Smooth muscle cell (in vitro differentiated cells): ENCODE measurements at regions not wholly inside any gene's neighbourhood (a gene's known extent, or its start where the extent isn't known, plus 50 kb on each side); places are given as distances from the start of the nearest gene placed in this dataset.

ENCODE experiments used
- DNase-seq: peaks from one replicate; lab custom pipeline; 2025; ENCODE audit not compliant: unreplicated experiment; lab: John Stamatoyannopoulos, UW
- H2AFZ ChIP-seq: fragments of 200-600 bp; sonication (generic); 2 replicates; pipeline ENCODE4 v1.6.0; 2016; ENCODE audit warnings: antibody characterized with exemption, low read depth, mild to moderate bottlenecking
- H3F3A ChIP-seq: fragments of 200-600 bp; sonication (generic); 2 replicates; pipeline ENCODE4 v1.6.0; 2017; ENCODE audit warnings: antibody characterized with exemption, low read depth
- H3K27ac ChIP-seq: fragments of 200-600 bp; sonication (generic); 2 replicates; pipeline ENCODE4 v1.5.1; 2016; ENCODE audit warnings: low read depth, mild to moderate bottlenecking
- H3K27me3 ChIP-seq: fragments of 200-600 bp; sonication (generic); 2 replicates; pipeline ENCODE4 v1.6.1; 2016; ENCODE audit warnings: low read depth, mild to moderate bottlenecking
- H3K36me3 ChIP-seq: fragments of 200-600 bp; sonication (generic); 2 replicates; pipeline ENCODE4 v1.5.1; 2016; ENCODE audit warnings: low read depth
- H3K4me1 ChIP-seq: fragments of 200-600 bp; sonication (generic); 2 replicates; pipeline ENCODE4 v1.5.1; 2016; ENCODE audit warnings: low read depth
- H3K4me2 ChIP-seq: fragments of 200-600 bp; sonication (generic); 2 replicates; pipeline ENCODE4 v1.6.0; 2016; ENCODE audit warnings: mild to moderate bottlenecking
- H3K4me3 ChIP-seq: fragments of 200-600 bp; sonication (generic); 2 replicates; pipeline ENCODE4 v1.5.1; 2016; ENCODE audit warnings: mild to moderate bottlenecking
- H3K79me2 ChIP-seq: fragments of 200-600 bp; sonication (generic); 2 replicates; pipeline ENCODE4 v1.6.0; 2016; ENCODE audit warnings: low read depth, mild to moderate bottlenecking
- H3K9ac ChIP-seq: fragments of 200-600 bp; sonication (generic); 2 replicates; pipeline ENCODE4 v1.6.0; 2016; ENCODE audit warnings: low read depth
- H3K9me3 ChIP-seq: fragments of 200-600 bp; sonication (generic); replicated peaks from 2 replicates; pipeline ENCODE4 v1.5.1; 2016; ENCODE audit warnings: low read depth
- H4K20me1 ChIP-seq: fragments of 200-600 bp; sonication (generic); 2 replicates; pipeline ENCODE4 v1.6.0; 2016; ENCODE audit warnings: low read depth
- WGBS: methylation state at CpG from one replicate; pipeline ENCODE4 v1.1.7; 2016; ENCODE audit warnings: low lambda C conversion rate; 5-methylcytosine and 5-hydroxymethylcytosine counted together
- TF ChIP-seq, protein P1 (sequence below): fragments of 200-600 bp; sonication (generic); IDR thresholded peaks from 2 replicates; pipeline ENCODE4 v1.5.1; 2017; ENCODE audit warnings: borderline replicate concordance, mild to moderate bottlenecking, antibody characterized with exemption; ENCODE audit not compliant: insufficient read depth, poor library complexity, severe bottlenecking

DNA sequence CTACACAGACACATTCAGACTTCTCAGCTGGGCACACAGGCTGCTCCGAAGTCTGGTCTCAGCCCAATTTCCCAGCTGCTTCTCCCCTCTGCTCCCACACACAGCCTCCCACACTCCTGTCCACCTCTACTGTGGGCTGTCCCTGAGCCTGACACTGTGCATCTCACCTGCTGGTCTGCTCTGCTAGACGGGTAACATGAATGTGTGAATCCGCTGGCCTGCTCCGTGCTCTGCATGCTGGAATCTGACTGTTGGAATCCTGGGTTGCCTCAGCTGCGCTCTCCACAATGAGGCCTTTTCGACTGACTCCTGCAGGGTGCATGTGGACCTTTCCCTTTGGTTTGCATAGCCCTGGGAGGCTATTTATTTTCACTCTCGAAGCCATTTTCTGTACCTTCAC is 489.5 kb upstream of the B3GAT1 start:
- TF ChIP-seq, protein P1, sequence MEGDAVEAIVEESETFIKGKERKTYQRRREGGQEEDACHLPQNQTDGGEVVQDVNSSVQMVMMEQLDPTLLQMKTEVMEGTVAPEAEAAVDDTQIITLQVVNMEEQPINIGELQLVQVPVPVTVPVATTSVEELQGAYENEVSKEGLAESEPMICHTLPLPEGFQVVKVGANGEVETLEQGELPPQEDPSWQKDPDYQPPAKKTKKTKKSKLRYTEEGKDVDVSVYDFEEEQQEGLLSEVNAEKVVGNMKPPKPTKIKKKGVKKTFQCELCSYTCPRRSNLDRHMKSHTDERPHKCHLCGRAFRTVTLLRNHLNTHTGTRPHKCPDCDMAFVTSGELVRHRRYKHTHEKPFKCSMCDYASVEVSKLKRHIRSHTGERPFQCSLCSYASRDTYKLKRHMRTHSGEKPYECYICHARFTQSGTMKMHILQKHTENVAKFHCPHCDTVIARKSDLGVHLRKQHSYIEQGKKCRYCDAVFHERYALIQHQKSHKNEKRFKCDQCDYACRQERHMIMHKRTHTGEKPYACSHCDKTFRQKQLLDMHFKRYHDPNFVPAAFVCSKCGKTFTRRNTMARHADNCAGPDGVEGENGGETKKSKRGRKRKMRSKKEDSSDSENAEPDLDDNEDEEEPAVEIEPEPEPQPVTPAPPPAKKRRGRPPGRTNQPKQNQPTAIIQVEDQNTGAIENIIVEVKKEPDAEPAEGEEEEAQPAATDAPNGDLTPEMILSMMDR: no peak
- Histone ChIP-seq H2AFZ (no peak overlapping the region), H3K27ac (no peak overlapping the region), H3K9me3 (no peaks in the 10 kb centered on the region), H3F3A (no peaks in the 10 kb centered on the region), H3K4me1 (no peaks in the 10 kb centered on the region), H3K27me3 (no peaks in the 10 kb centered on the region), H3K9ac (no peak overlapping the region), H3K4me3 (no peak overlapping the region), H4K20me1 (no peaks in the 10 kb centered on the region), H3K4me2 (no peak overlapping the region), H3K36me3 (no peaks in the 10 kb centered on the region), H3K79me2 (no peaks in the 10 kb centered on the region)
- DNase-seq: no peak
- 75% methylated on average over 7 of the region's 7 CpGs for WGBS

DNA sequence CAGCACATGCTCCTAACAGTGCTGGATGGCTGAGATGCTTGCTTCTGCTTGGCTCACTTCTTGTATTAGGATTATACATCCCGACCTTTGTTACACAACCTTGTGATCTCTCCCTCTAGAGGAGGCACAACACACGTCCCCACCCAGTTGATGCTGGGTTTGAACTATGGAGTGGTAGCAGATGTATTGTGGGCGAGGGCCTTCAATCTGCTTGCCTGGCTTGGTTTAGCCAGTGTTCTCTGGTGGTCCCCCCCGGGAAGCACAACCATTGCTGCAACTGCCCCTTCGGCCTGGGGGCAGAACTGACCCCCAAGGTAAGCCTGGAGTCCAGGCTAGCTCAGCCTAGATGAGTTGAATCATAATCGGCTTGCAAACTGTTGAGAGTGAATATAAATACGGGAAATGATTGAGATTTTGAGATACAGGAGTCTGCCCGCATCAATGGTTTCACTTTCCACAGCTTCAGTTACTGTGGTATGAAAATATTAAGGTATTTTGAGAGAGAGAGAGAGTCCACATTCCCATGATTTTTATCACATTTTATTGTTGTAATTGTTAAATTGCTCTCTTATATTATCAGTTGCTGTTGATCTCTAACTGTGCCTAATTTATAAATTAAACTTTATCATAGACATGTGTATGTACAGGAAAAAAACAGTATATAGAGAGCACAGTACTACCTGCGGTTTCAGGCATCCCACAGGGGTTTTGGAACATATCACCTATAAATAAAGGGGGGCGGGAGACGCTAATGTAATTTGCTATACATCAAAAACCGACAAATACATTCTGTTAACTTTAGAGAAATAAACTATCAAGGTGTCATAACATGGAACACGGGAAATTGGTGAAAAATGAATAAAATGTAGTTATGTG is 482.0 kb upstream of the B3GAT1 start:
- H3K36me3 ChIP-seq: no peaks in the 10 kb centered on the region
- WGBS: 89% methylated on average over 13 of the region's 13 CpGs

DNA sequence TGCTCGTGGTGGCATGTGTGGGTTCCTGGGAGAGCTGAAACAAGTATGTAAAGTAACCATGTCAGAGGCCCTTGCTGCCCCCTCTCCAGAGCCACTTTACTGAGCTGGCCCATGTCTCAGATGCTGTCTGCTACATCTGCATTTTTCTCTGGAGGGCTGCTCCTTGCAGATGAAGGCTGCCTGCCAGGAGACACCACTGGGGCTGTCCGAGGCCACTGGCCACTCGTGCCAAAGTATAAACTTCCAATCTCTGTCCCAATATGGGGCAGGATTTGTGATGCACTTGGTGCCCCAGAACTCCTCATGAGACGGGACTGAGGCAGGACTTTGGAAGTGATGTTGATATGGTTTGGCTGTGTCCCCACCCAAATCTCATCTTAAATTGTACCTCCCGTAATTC is 478.4 kb upstream of the B3GAT1 start:
- no peak for DNase-seq
- no peaks in the 10 kb centered on the region for H3K79me2 ChIP-seq
- no peak overlapping the region for H2AFZ ChIP-seq
- no peaks in the 10 kb centered on the region for H3K4me1 ChIP-seq
- H3K9ac ChIP-seq: no peak overlapping the region
- H3K4me3 ChIP-seq: no peak overlapping the region
- no peak overlapping the region for H3K4me2 ChIP-seq
- H4K20me1 ChIP-seq: no peaks in the 10 kb centered on the region
- H3K27ac ChIP-seq: no peak overlapping the region
- 83% methylated on average over 5 of the region's 5 CpGs for WGBS
- TF ChIP-seq, protein P1: no peak
- no peaks in the 10 kb centered on the region for H3F3A ChIP-seq
- no peaks in the 10 kb centered on the region for H3K9me3 ChIP-seq
- H3K27me3 ChIP-seq: no peaks in the 10 kb centered on the region
- H3K36me3 ChIP-seq: no peaks in the 10 kb centered on the region

More for the DNA sequence above, 482.0 kb upstream of the B3GAT1 start:
- H3K4me1 ChIP-seq: no peaks in the 10 kb centered on the region
- H4K20me1 ChIP-seq: no peaks in the 10 kb centered on the region
- no peak overlapping the region for H3K4me3 ChIP-seq
- H3K27me3 ChIP-seq: no peaks in the 10 kb centered on the region
- H3K9me3 ChIP-seq: no peaks in the 10 kb centered on the region
- TF ChIP-seq, protein P1: no peak
- no peak overlapping the region for H2AFZ ChIP-seq
- H3F3A ChIP-seq: no peaks in the 10 kb centered on the region
- DNase-seq: no peak
- H3K79me2 ChIP-seq: no peaks in the 10 kb centered on the region
- H3K4me2 ChIP-seq: no peak overlapping the region
- H3K9ac ChIP-seq: no peak overlapping the region
- no peak overlapping the region for H3K27ac ChIP-seq

DNA sequence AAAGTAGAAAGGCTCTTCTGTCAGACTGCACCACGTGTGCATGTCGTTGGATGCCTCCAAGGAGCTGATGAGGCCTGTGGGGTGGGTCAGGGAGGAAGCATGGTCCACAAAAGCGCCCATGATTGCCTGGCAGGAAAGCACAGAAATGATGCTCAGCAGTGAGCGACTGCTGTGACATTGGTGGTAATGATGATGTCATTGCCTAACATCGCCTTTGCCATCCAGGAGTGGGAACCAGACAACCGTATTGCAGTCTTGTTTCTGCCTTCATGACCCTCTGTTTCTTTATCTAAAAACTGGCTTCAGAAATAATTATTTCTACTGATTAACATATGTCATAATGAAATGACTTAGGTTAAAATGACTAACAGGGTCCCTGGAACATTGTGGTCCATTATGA is 477.8 kb upstream of the B3GAT1 start:
- H4K20me1 ChIP-seq: no peaks in the 10 kb centered on the region
- H3K79me2 ChIP-seq: no peaks in the 10 kb centered on the region
- 87% methylated on average over 6 of the region's 6 CpGs for WGBS
- H3K9me3 ChIP-seq: no peaks in the 10 kb centered on the region
- H3K27me3 ChIP-seq: no peaks in the 10 kb centered on the region
- no peak overlapping the region for H3K27ac ChIP-seq
- no peak overlapping the region for H3K4me2 ChIP-seq
- H3K9ac ChIP-seq: no peak overlapping the region
- H2AFZ ChIP-seq: no peak overlapping the region
- TF ChIP-seq, protein P1: no peak
- no peak for DNase-seq
- no peaks in the 10 kb centered on the region for H3K4me1 ChIP-seq
- no peaks in the 10 kb centered on the region for H3F3A ChIP-seq
- H3K36me3 ChIP-seq: no peaks in the 10 kb centered on the region
- H3K4me3 ChIP-seq: no peak overlapping the region
